OCI-LY1 (cell line): ENCODE measurements at regions not wholly inside any gene's neighbourhood (a gene's known extent, or its start where the extent isn't known, plus 50 kb on each side); places are given as distances from the start of the nearest gene placed in this dataset.

Experiments used
- EZH2 ChIP-seq: fragments of 200-600 bp; sonication (generic), shearing (Covaris generic); IDR thresholded peaks from 2 replicates; pipeline ENCODE4 v1.8.0; 2017; ENCODE audit warnings: borderline replicate concordance, mixed run types, mild to moderate bottlenecking, antibody characterized with exemption, low read length, moderate library complexity, mixed read lengths
- TF ChIP-seq, protein P1 (sequence below): fragments of 200-600 bp; sonication (generic), shearing (Covaris generic); IDR thresholded peaks from 2 replicates; pipeline ENCODE4 v1.5.1; 2017; ENCODE audit warnings: mild to moderate bottlenecking, antibody characterized with exemption, low read length, moderate library complexity, mixed read lengths

- TF ChIP-seq, protein P1, sequence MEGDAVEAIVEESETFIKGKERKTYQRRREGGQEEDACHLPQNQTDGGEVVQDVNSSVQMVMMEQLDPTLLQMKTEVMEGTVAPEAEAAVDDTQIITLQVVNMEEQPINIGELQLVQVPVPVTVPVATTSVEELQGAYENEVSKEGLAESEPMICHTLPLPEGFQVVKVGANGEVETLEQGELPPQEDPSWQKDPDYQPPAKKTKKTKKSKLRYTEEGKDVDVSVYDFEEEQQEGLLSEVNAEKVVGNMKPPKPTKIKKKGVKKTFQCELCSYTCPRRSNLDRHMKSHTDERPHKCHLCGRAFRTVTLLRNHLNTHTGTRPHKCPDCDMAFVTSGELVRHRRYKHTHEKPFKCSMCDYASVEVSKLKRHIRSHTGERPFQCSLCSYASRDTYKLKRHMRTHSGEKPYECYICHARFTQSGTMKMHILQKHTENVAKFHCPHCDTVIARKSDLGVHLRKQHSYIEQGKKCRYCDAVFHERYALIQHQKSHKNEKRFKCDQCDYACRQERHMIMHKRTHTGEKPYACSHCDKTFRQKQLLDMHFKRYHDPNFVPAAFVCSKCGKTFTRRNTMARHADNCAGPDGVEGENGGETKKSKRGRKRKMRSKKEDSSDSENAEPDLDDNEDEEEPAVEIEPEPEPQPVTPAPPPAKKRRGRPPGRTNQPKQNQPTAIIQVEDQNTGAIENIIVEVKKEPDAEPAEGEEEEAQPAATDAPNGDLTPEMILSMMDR: no peak
- no peak for TF ChIP-seq EZH2
Observed at GRCh38 chr13:79682164-79682563, 201.2 kb downstream of the NDFIP2 start.
